Activated CD4-positive, alpha-beta T cell treated with anti-CD3 and anti-CD28 coated beads for 36 hours (primary cell): ENCODE measurements at regions not wholly inside any gene's neighbourhood (a gene's known extent, or its start where the extent isn't known, plus 50 kb on each side); places are given as distances from the start of the nearest gene placed in this dataset.

ENCODE experiments used
- ATAC-seq: fragments of 200-7000 bp; cut with Tn5 transposase; one replicate; pipeline ENCODE4 v1.10.0; 2021; ENCODE audit warnings: mild to moderate bottlenecking, moderate library complexity
- CTCF ChIA-PET: fragments of 350-600 bp; sonication (Branson Sonifier 250); formaldehyde crosslinking; loops from one replicate; lab custom pipeline; 2021; ENCODE audit warnings: antibody characterized with exemption; lab: Charles Lee
- POLR2A ChIA-PET: fragments of 350-600 bp; sonication (Branson Sonifier 250); formaldehyde crosslinking; loops from one replicate; lab custom pipeline; 2021; ENCODE audit warnings: antibody characterized with exemption, inconsistent platforms; lab: Charles Lee
- DNase-seq: peaks from one replicate; pipeline ENCODE4 v3.0.0-alpha.2; 2020
- H3K27ac Mint-ChIP-seq: one replicate; pipeline ENCODE4 v1.8.0; 2021; ENCODE audit warnings: mixed read lengths
- H3K27me3 Mint-ChIP-seq: one replicate; pipeline ENCODE4 v1.8.0; 2021; ENCODE audit warnings: mixed read lengths
- H3K36me3 Mint-ChIP-seq: one replicate; pipeline ENCODE4 v1.8.0; 2021; ENCODE audit warnings: low read depth, mixed read lengths
- H3K4me1 Mint-ChIP-seq: one replicate; pipeline ENCODE4 v1.8.0; 2021; ENCODE audit warnings: mixed read lengths
- H3K4me3 Mint-ChIP-seq: one replicate; pipeline ENCODE4 v1.8.0; 2021; ENCODE audit warnings: mild to moderate bottlenecking, moderate library complexity, mixed read lengths
- H3K9me3 Mint-ChIP-seq: one replicate; pipeline ENCODE4 v1.8.0; 2021; ENCODE audit warnings: low read depth, mixed read lengths
- intact Hi-C, 2 experiments: fragments of 100-400 bp; cut with DNase I in 1 of 2; cut with micrococcal nuclease in 1 of 2; formaldehyde crosslinking; loops; one replicate each; pipeline versions ENCODE4 v1.14.2 to v1.15.1; 2022 to 2024; cut with DNase I, micrococcal nuclease

- no peak for ATAC-seq
- CTCF ChIA-PET, result no interaction called here
- no peak overlapping the region for H3K27ac Mint-ChIP-seq
These were observed 155.5 kb downstream of the ANKRD60 start for GRCh38 chr20:58072695-58073671.

GRCh38 chr20:58071991-58072390 lies 156.5 kb downstream of the ANKRD60 start:
- H3K27ac Mint-ChIP-seq, result no peak overlapping the region
- no peaks in the 10 kb centered on the region for H3K9me3 Mint-ChIP-seq
- no peak for ATAC-seq
- ChIA-PET CTCF (no interaction called here), POLR2A (no interaction called here)
- peaks cover 14% of the 10 kb centered on the region for H3K27me3 Mint-ChIP-seq
- H3K4me3 Mint-ChIP-seq, result no peak overlapping the region
- H3K36me3 Mint-ChIP-seq, result no peaks in the 10 kb centered on the region
- H3K4me1 Mint-ChIP-seq, result peaks cover 3% of the 10 kb centered on the region
- DNase-seq, result no peak
- intact Hi-C loops, result no loop called here

More at GRCh38 chr20:58072695-58073671, 155.5 kb downstream of the ANKRD60 start:
- Mint-ChIP-seq H3K27me3 (peaks cover 17% of the 10 kb centered on the region), H3K4me1 (peaks cover 3% of the 10 kb centered on the region), H3K36me3 (no peaks in the 10 kb centered on the region), H3K4me3 (no peak overlapping the region), H3K9me3 (no peaks in the 10 kb centered on the region)
- POLR2A ChIA-PET, result no interaction called here
- intact Hi-C loops, result no loop called here
- no peak for DNase-seq

- POLR2A ChIA-PET, result no interaction called here
- Mint-ChIP-seq H3K9me3 (no peaks in the 10 kb centered on the region), H3K4me3 (no peak overlapping the region), H3K4me1 (peaks cover 3% of the 10 kb centered on the region), H3K27ac (no peak overlapping the region), H3K27me3 (peaks cover 13% of the 10 kb centered on the region), H3K36me3 (no peaks in the 10 kb centered on the region)
- no peak for ATAC-seq
- no peak for DNase-seq
- intact Hi-C loops, result no loop called here
- CTCF ChIA-PET, result no interaction called here
These were observed 157.2 kb downstream of the ANKRD60 start for GRCh38 chr20:58071298-58071697.

- POLR2A ChIA-PET, result no interaction called here
- ATAC-seq, result no peak
- no peak overlapping the region for H3K4me3 Mint-ChIP-seq
These were observed 157.7 kb downstream of the ANKRD60 start for GRCh38 chr20:58070664-58071196.

GRCh38 chr20:58069796-58070663 lies 158.4 kb downstream of the ANKRD60 start:
- Mint-ChIP-seq H3K9me3 (no peaks in the 10 kb centered on the region), H3K4me1 (peaks cover 2% of the 10 kb centered on the region), H3K27me3 (peaks cover 14% of the 10 kb centered on the region), H3K27ac (no peak overlapping the region), H3K36me3 (no peaks in the 10 kb centered on the region), H3K4me3 (no peak overlapping the region)
- ChIA-PET CTCF (no interaction called here), POLR2A (no interaction called here)
- DNase-seq (no peak), ATAC-seq (no peak)
- intact Hi-C loops, result no loop called here

More at GRCh38 chr20:58070664-58071196, 157.7 kb downstream of the ANKRD60 start:
- Mint-ChIP-seq H3K27me3 (peaks cover 13% of the 10 kb centered on the region), H3K4me1 (peaks cover 3% of the 10 kb centered on the region), H3K36me3 (no peaks in the 10 kb centered on the region), H3K27ac (no peak overlapping the region), H3K9me3 (no peaks in the 10 kb centered on the region)
- CTCF ChIA-PET, result no interaction called here
- intact Hi-C loops, result no loop called here
- no peak for DNase-seq

GRCh38 chr20:58069207-58069606 lies 159.2 kb downstream of the ANKRD60 start:
- H3K27ac Mint-ChIP-seq, result no peak overlapping the region
- ChIA-PET POLR2A (no interaction called here), CTCF (no interaction called here)
- no peak for DNase-seq
- ATAC-seq, result no peak
- no peak overlapping the region for H3K4me3 Mint-ChIP-seq
- no peaks in the 10 kb centered on the region for H3K4me1 Mint-ChIP-seq
- no peaks in the 10 kb centered on the region for H3K36me3 Mint-ChIP-seq
- H3K27me3 Mint-ChIP-seq, result peaks cover 15% of the 10 kb centered on the region
- intact Hi-C loops, result no loop called here
- no peaks in the 10 kb centered on the region for H3K9me3 Mint-ChIP-seq

- H3K4me1 Mint-ChIP-seq, result no peaks in the 10 kb centered on the region
- H3K4me3 Mint-ChIP-seq, result no peak overlapping the region
- ChIA-PET POLR2A (no interaction called here), CTCF (no interaction called here)
- intact Hi-C loops, result no loop called here
- H3K27me3 Mint-ChIP-seq, result peaks cover 6% of the 10 kb centered on the region
- ATAC-seq (no peak), DNase-seq (no peak)
- H3K9me3 Mint-ChIP-seq, result peaks cover 4% of the 10 kb centered on the region
- H3K27ac Mint-ChIP-seq, result no peak overlapping the region
- no peaks in the 10 kb centered on the region for H3K36me3 Mint-ChIP-seq
These were observed 162.7 kb downstream of the ANKRD60 start for GRCh38 chr20:58065508-58066361.

GRCh38 chr20:58064411-58065010 lies 163.9 kb downstream of the ANKRD60 start:
- no peaks in the 10 kb centered on the region for H3K36me3 Mint-ChIP-seq
- H3K9me3 Mint-ChIP-seq, result peaks cover 4% of the 10 kb centered on the region
- H3K27ac Mint-ChIP-seq, result no peak overlapping the region
- CTCF ChIA-PET, result interaction anchor here (0.9 kb wide), 1 partner anchor 9 kb away, joined by 4 read pairs; no protein-coding TSS in a partner anchor
- H3K27me3 Mint-ChIP-seq, result peaks cover 14% of the 10 kb centered on the region
- POLR2A ChIA-PET, result no interaction called here
- H3K4me3 Mint-ChIP-seq, result no peak overlapping the region
- no peak for ATAC-seq
- intact Hi-C loops, result no loop called here
- no peaks in the 10 kb centered on the region for H3K4me1 Mint-ChIP-seq
- DNase-seq, result no peak

GRCh38 chr20:58059260-58059544 lies 169.3 kb downstream of the ANKRD60 start:
- POLR2A ChIA-PET, result no interaction called here
- CTCF ChIA-PET, result no interaction called here

GRCh38 chr20:58058421-58059259 lies 169.8 kb downstream of the ANKRD60 start:
- Mint-ChIP-seq H3K36me3 (no peaks in the 10 kb centered on the region), H3K27me3 (peaks cover 20% of the 10 kb centered on the region), H3K4me3 (no peak overlapping the region), H3K27ac (no peak overlapping the region), H3K4me1 (no peaks in the 10 kb centered on the region), H3K9me3 (peaks cover 4% of the 10 kb centered on the region)
- intact Hi-C loops, result no loop called here
- DNase-seq, result no peak
- ATAC-seq, result no peak
- POLR2A ChIA-PET, result no interaction called here
- CTCF ChIA-PET, result no interaction called here

More at GRCh38 chr20:58059260-58059544, 169.3 kb downstream of the ANKRD60 start:
- Mint-ChIP-seq H3K27me3 (peaks cover 20% of the 10 kb centered on the region), H3K4me3 (no peak overlapping the region), H3K4me1 (no peaks in the 10 kb centered on the region), H3K9me3 (peaks cover 4% of the 10 kb centered on the region), H3K27ac (no peak overlapping the region), H3K36me3 (no peaks in the 10 kb centered on the region)
- intact Hi-C loops, result no loop called here
- DNase-seq (no peak), ATAC-seq (no peak)
